ENCODE measurements at regions not wholly inside any gene's neighbourhood (a gene's known extent, or its start where the extent isn't known, plus 50 kb on each side); places are given as distances from the start of the nearest gene placed in this dataset.

DNA sequence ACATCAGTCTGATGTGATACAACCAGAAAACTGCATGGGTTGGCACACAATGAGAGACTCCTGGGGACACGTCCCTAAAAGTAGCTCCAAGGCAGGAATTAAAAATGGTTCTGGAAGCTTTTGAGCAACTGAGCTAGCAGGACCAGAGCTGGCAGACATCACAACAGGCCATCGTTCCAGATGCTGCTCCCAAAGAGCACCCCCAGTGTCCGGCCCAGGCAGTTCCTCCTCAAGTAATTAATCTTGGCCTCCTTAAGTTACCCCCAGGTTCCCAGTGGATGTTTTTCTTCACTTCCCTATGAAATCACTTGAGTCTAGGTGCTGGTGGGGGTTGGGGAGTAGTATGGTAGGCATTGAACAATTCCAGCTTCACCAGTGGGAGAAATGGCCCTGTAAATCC, 711.6 kb downstream of the MECOM start:
- CTCF ChIA-PET: interaction anchor here (0.6 to 1.9 kb wide), 7 partner anchors 59 to 716 kb away, joined by 3 to 10 read pairs (median 4); no protein-coding TSS in a partner anchor

DNA sequence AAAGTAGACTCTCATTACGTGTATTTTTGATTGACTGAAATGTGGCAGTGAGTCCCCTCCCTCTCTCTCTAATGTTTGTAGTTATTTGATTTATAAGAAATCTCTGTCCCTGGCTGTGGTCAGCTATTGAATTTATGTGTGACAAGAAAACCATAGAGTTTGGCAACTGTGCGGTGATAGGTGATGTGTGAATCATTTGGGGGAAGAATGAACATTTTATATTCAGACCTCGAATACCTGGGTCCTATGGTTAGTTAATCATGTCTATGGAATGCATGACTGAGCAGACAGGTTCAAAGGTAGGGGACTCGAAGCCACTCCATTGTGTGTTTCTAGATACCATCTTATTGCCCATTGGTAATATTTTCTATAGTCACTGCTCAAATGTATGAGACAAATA, 712.1 kb downstream of the MECOM start:
- CTCF ChIA-PET: interaction anchor here (0.8 to 1.3 kb wide), 3 partner anchors 59 to 193 kb away, joined by 3 to 4 read pairs (median 3); no protein-coding TSS in a partner anchor
- no peaks in the 10 kb centered on the region for H3F3A ChIP-seq (replicated peaks; ENCODE audit: insufficient read depth)
- POLR2A ChIA-PET: no interaction called here
- H3K79me2 ChIP-seq (ENCODE audit: insufficient read depth): no peaks in the 10 kb centered on the region
- no peaks in the 10 kb centered on the region for H3K4me1 ChIP-seq (ENCODE audit: control insufficient read depth in 1 of 2, insufficient read depth in 2 of 2, low read depth in 1 of 2, low read length in 1 of 2)
- no peak overlapping the region for H2AFZ ChIP-seq (ENCODE audit: low read depth)
- no peak overlapping the region for H3K4me3 ChIP-seq (ENCODE audit: low read depth in 2 of 2, low read length in 1 of 2)
- no peak overlapping the region for H3K9ac ChIP-seq
- no peaks in the 10 kb centered on the region for H3K36me3 ChIP-seq (replicated peaks in 1 of 2; ENCODE audit: control insufficient read depth in 1 of 2, insufficient read depth in 2 of 2, low read length in 1 of 2)
- no peaks in the 10 kb centered on the region for H3K9me3 ChIP-seq
- WGBS (ENCODE audit: low lambda C conversion rate): 34% methylated on average over 4 of the region's 4 CpGs
- DNase-seq: no peak
- H3K9me2 ChIP-seq: no peaks in the 10 kb centered on the region
- H4K20me1 ChIP-seq (ENCODE audit: insufficient read depth): no peaks in the 10 kb centered on the region
- no peaks in the 10 kb centered on the region for H3K27me3 ChIP-seq (ENCODE audit: insufficient read depth)
- TF ChIP-seq, protein P1, sequence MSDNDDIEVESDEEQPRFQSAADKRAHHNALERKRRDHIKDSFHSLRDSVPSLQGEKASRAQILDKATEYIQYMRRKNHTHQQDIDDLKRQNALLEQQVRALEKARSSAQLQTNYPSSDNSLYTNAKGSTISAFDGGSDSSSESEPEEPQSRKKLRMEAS (IDR thresholded peaks at IDR 0.05; ENCODE audit: low read depth): no peak
- TF ChIP-seq TEAD4 (IDR thresholded peaks at IDR 0.05; ENCODE audit: borderline replicate concordance, insufficient read depth): no peak
- no peak for TF ChIP-seq NFIC (IDR thresholded peaks at IDR 0.05; ENCODE audit: borderline replicate concordance)
- TF ChIP-seq NRF1 (IDR thresholded peaks at IDR 0.05; ENCODE audit: low read depth, low read length): no peak
- TF ChIP-seq FOXJ3 (CRISPR knock-in tag; IDR thresholded peaks at IDR 0.05): no peak
- no peak for TF ChIP-seq POLR2AphosphoS5 (IDR thresholded peaks at IDR 0.05; ENCODE audit: low read depth, low read length)
- TF ChIP-seq JUND (IDR thresholded peaks at IDR 0.05): no peak
- TF ChIP-seq, protein P2, sequence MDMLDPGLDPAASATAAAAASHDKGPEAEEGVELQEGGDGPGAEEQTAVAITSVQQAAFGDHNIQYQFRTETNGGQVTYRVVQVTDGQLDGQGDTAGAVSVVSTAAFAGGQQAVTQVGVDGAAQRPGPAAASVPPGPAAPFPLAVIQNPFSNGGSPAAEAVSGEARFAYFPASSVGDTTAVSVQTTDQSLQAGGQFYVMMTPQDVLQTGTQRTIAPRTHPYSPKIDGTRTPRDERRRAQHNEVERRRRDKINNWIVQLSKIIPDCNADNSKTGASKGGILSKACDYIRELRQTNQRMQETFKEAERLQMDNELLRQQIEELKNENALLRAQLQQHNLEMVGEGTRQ (IDR thresholded peaks at IDR 0.05; ENCODE audit: borderline replicate concordance, low read depth, low read length): no peak
- TF ChIP-seq, protein P3, sequence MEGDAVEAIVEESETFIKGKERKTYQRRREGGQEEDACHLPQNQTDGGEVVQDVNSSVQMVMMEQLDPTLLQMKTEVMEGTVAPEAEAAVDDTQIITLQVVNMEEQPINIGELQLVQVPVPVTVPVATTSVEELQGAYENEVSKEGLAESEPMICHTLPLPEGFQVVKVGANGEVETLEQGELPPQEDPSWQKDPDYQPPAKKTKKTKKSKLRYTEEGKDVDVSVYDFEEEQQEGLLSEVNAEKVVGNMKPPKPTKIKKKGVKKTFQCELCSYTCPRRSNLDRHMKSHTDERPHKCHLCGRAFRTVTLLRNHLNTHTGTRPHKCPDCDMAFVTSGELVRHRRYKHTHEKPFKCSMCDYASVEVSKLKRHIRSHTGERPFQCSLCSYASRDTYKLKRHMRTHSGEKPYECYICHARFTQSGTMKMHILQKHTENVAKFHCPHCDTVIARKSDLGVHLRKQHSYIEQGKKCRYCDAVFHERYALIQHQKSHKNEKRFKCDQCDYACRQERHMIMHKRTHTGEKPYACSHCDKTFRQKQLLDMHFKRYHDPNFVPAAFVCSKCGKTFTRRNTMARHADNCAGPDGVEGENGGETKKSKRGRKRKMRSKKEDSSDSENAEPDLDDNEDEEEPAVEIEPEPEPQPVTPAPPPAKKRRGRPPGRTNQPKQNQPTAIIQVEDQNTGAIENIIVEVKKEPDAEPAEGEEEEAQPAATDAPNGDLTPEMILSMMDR (IDR thresholded peaks at IDR 0.05): no peak
- no peak for TF ChIP-seq EP300 (IDR thresholded peaks at IDR 0.05; ENCODE audit: borderline replicate concordance in 1 of 2, low read depth in 1 of 2, low read length in 1 of 2)
- TF ChIP-seq, protein P4, sequence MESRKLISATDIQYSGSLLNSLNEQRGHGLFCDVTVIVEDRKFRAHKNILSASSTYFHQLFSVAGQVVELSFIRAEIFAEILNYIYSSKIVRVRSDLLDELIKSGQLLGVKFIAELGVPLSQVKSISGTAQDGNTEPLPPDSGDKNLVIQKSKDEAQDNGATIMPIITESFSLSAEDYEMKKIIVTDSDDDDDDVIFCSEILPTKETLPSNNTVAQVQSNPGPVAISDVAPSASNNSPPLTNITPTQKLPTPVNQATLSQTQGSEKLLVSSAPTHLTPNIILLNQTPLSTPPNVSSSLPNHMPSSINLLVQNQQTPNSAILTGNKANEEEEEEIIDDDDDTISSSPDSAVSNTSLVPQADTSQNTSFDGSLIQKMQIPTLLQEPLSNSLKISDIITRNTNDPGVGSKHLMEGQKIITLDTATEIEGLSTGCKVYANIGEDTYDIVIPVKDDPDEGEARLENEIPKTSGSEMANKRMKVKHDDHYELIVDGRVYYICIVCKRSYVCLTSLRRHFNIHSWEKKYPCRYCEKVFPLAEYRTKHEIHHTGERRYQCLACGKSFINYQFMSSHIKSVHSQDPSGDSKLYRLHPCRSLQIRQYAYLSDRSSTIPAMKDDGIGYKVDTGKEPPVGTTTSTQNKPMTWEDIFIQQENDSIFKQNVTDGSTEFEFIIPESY (IDR thresholded peaks at IDR 0.05; ENCODE audit: borderline replicate concordance, low read depth): no peak
- H3K27ac ChIP-seq (ENCODE audit: low read depth in 2 of 2, low read length in 1 of 2): no peak overlapping the region
- H3K4me2 ChIP-seq: no peak overlapping the region

More for the DNA sequence above, 711.6 kb downstream of the MECOM start:
- Histone ChIP-seq H3K27me3 (ENCODE audit: insufficient read depth) (no peaks in the 10 kb centered on the region), H3F3A (replicated peaks; ENCODE audit: insufficient read depth) (no peaks in the 10 kb centered on the region), H3K9ac (no peak overlapping the region), H3K4me3 (ENCODE audit: low read depth in 2 of 2, low read length in 1 of 2) (no peak overlapping the region), H3K4me1 (ENCODE audit: control insufficient read depth in 1 of 2, insufficient read depth in 2 of 2, low read depth in 1 of 2, low read length in 1 of 2) (no peaks in the 10 kb centered on the region), H3K9me2 (no peaks in the 10 kb centered on the region), H3K79me2 (ENCODE audit: insufficient read depth) (no peaks in the 10 kb centered on the region), H3K9me3 (no peaks in the 10 kb centered on the region), H3K4me2 (no peak overlapping the region), H2AFZ (ENCODE audit: low read depth) (no peak overlapping the region), H3K27ac (ENCODE audit: low read depth in 2 of 2, low read length in 1 of 2) (no peak overlapping the region), H4K20me1 (ENCODE audit: insufficient read depth) (no peaks in the 10 kb centered on the region), H3K36me3 (replicated peaks in 1 of 2; ENCODE audit: control insufficient read depth in 1 of 2, insufficient read depth in 2 of 2, low read length in 1 of 2) (no peaks in the 10 kb centered on the region)
- 30% methylated on average over 2 of the region's 3 CpGs for WGBS (ENCODE audit: low lambda C conversion rate)
- no peak for DNase-seq
- POLR2A ChIA-PET: no interaction called here
- no peak for TF ChIP-seq SMC3 (IDR thresholded peaks at IDR 0.05; ENCODE audit: low read depth, low read length)

All from SK-N-SH (cell line).